Large intestine (tissue), 3 donors: ENCODE measurements at regions not wholly inside any gene's neighbourhood (a gene's known extent, or its start where the extent isn't known, plus 50 kb on each side); places are given as distances from the start of the nearest gene placed in this dataset.

Experiments
- DNase-seq, 2 donors: peaks; one replicate each; pipeline versions ENCODE4 v3.0.0 to v3.0.0-alpha.2; 2013
- H3K27ac ChIP-seq: one replicate; pipeline ENCODE4 v1.5.1; 2013; ENCODE audit warnings: low read length
- H3K27me3 ChIP-seq: 2 replicates; pipeline ENCODE4 v1.6.1; 2013; ENCODE audit warnings: low read length; ENCODE audit not compliant: control insufficient read depth, insufficient read depth
- H3K36me3 ChIP-seq: 2 replicates; pipeline ENCODE4 v1.6.1; 2013; ENCODE audit warnings: low read length; ENCODE audit not compliant: control insufficient read depth, insufficient read depth
- H3K4me1 ChIP-seq: one replicate; pipeline ENCODE4 v1.6.1; 2013; ENCODE audit warnings: low read length; ENCODE audit not compliant: control insufficient read depth, insufficient read depth
- H3K4me3 ChIP-seq: one replicate; pipeline ENCODE4 v1.5.1; 2013; ENCODE audit warnings: low read length
- H3K9me3 ChIP-seq: one replicate; pipeline ENCODE4 v1.6.1; 2013; ENCODE audit warnings: mild to moderate bottlenecking, low read depth, low read length, moderate library complexity; ENCODE audit not compliant: control insufficient read depth
- WGBS: methylation state at CpG from one replicate; pipeline ENCODE4 v1.1.5; 2013; ENCODE audit warnings: low lambda C conversion rate; ENCODE audit not compliant: insufficient coverage; 5-methylcytosine and 5-hydroxymethylcytosine counted together

DNA sequence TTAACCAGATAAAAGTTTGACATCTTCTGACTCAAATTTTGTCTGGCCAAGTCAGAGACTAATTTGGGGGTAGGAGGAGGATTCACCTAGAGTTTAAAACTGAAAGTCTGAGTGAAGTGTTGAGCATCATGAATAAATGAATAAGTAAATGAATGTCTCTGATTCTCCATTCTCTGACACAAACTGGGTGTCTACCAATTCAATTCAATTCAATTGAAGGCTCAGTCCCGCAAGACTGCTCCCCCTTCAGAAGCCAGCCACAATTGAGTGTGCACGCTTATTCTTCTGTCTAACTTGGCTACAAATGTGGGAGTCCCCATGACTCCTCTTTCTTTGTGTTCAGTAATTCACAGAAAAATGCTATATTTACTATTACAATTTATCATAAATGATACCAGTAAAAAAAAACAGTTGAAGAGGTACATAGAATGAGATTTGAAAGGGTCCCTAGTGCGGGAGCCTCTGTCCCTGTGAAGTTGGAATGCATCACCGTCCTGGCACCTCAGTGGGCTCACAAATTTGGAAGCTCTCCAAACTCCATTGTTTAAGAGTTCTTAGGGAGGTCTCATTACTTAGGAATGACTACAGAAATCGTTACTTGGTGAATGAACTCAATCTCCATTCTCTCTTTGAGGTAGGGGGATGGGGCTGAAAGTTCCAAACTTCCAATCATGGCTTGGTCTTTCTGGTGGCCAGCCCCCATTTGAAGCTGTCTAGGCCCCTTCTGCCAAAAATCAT, 243.7 kb upstream of the PHYHIPL start:
- Histone ChIP-seq H3K27me3 (no peaks in the 10 kb centered on the region), H3K27ac (no peak overlapping the region), H3K4me1 (no peaks in the 10 kb centered on the region), H3K36me3 (no peaks in the 10 kb centered on the region), H3K9me3 (no peaks in the 10 kb centered on the region), H3K4me3 (no peak overlapping the region)
- WGBS = 93% methylated on average over 3 of the region's 5 CpGs
- DNase-seq = no peak

DNA sequence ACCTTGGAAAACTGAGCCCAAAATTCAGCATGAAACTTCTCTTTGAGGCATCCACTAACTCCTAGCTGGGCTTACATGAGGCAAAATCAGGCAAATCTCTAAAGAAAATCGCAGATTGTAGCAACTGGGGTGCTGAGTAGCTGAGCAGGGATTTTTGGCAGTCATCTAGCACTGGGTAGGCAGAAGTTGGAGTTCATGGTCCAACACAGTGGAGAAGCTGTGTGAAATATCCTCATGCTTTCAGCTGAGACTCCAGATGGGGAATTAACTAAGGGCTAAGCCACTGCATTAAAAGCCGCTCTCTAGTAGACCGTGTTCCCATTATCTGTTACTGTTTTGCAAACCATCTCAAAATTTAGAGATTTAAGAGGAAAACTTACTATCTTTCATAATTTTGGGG, 240.1 kb upstream of the PHYHIPL start:
- no peaks in the 10 kb centered on the region for H3K9me3 ChIP-seq
- no peaks in the 10 kb centered on the region for H3K36me3 ChIP-seq
- no peaks in the 10 kb centered on the region for H3K27me3 ChIP-seq
- no peak overlapping the region for H3K27ac ChIP-seq
- no peak for DNase-seq
- 100% methylated on average over 2 of the region's 3 CpGs for WGBS
- H3K4me1 ChIP-seq = no peaks in the 10 kb centered on the region
- no peak overlapping the region for H3K4me3 ChIP-seq

DNA sequence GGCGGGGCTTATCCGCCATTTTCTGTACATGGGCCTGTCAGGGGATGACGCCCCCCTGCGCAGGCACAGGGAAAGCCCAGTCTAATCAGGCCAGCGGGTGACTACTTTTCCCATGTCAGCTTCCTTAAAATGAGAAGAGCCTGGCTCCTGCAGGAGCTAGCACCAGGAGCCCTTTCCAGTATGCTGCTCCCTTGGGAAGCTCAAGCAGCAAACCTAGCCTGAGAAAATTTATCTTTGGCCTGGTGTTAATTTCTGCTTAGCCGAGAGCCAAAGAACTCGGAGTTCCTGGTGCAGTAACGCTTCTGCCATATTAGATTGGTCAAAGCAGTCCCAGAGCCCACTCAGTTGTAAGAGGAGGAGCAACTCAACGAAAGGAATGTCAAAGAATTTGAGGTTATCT, 239.0 kb upstream of the PHYHIPL start:
- no peaks in the 10 kb centered on the region for H3K27me3 ChIP-seq
- no peak overlapping the region for H3K27ac ChIP-seq
- no peaks in the 10 kb centered on the region for H3K9me3 ChIP-seq
- whole genome bisulfite sequencing = no CpG with 5 or more reads among the region's 9 CpGs
- H3K36me3 ChIP-seq = no peaks in the 10 kb centered on the region
- no peak for DNase-seq
- H3K4me1 ChIP-seq = no peaks in the 10 kb centered on the region
- H3K4me3 ChIP-seq = no peak overlapping the region

DNA sequence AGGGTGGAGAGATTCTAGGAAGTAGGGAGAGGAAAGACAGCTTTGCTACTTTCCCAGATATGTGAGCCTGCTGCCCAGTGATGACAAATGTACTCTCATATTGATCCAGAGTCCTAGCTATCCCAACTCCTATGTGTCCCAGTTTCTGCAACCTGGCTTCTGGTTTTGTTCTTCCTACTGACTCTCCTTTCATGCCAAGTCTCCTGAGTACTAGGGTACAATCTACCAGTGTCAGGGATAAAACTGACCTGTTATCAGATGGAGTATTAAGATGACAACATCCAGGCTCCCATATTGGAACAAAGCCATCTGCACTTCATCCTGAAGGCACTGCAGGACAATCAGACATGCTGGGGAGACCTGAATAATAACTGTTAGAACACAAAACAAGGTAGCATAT, 233.7 kb upstream of the PHYHIPL start:
- Histone ChIP-seq H3K27ac (no peak overlapping the region), H3K9me3 (no peaks in the 10 kb centered on the region), H3K36me3 (no peaks in the 10 kb centered on the region), H3K4me3 (no peak overlapping the region), H3K27me3 (no peaks in the 10 kb centered on the region), H3K4me1 (no peaks in the 10 kb centered on the region)
- no peak for DNase-seq

DNA sequence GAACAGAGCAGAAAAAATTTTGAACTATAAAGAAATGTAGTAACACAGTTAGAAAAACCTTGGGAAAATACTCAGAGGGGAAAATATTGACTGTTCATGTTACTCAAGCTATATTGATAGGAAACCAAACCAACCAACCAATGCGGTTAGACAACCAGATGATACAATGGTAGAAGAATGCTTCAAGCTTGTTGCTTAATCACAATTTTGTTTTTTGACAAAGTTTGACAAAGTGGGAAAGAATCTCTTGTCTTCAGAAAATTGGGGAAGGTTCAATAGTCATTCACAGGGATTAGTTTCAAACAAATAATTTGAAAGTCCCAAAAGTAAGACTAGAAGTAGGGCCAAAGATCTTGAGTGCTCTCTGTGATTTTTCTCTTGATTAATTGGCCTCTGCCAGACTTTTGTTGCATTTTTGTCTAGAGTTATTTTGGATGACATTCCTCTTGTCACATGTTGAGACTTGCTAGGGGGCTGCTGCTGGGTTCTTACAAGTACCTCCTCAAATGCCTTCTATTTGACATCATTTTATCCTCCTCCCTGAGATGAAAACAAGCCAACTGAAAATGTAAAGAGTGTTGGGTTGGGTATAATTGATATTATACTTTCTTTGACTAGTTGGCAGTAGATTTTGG, 233.1 kb upstream of the PHYHIPL start:
- Histone ChIP-seq H3K27me3 (no peaks in the 10 kb centered on the region), H3K4me1 (no peaks in the 10 kb centered on the region), H3K9me3 (no peaks in the 10 kb centered on the region), H3K36me3 (no peaks in the 10 kb centered on the region), H3K27ac (no peak overlapping the region), H3K4me3 (no peak overlapping the region)
- DNase-seq = no peak
- no CpG with 5 or more reads among the region's 1 CpG for WGBS

DNA sequence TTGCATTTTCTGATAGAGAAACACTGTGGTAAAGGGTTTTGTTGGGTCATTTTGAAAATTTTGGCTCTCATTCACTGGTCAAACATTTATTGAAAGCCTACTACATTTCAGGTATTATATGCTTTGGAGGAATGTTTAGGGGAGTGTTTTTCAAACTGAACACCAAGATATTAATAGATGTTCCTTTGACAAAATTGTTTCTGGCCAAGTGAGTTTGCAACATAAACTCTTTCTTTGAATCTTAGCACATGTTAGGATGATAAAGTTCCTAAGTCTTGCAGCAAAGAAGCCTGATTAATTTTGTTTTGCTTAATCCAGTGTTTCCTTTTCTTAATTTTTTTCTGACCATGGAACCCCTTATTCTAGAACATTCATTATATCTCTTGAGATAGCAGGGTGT, 232.5 kb upstream of the PHYHIPL start:
- Histone ChIP-seq H3K4me3 (no peak overlapping the region), H3K4me1 (no peaks in the 10 kb centered on the region), H3K27me3 (no peaks in the 10 kb centered on the region), H3K9me3 (no peaks in the 10 kb centered on the region), H3K36me3 (no peaks in the 10 kb centered on the region), H3K27ac (no peak overlapping the region)
- DNase-seq = no peak

DNA sequence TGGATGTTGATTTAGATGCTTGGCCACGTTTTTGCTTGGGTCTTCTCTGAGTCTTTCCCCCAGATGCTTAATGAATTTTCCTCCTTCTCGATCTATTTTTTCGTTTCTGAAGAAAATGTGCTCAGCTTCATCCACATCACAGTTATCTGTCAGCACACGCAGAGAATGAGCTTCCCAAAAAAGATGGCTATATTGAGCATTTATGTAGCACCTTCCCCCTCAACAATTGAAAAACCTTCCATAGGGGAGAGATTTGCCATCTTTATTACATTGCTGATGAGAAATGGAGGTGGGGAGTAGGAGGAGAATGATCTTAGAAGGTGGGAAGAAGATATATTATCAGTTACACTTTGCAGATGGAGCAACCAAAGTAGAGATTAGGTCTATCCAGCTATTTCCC, 228.1 kb upstream of the PHYHIPL start:
- Histone ChIP-seq H3K4me1 (no peaks in the 10 kb centered on the region), H3K27ac (no peak overlapping the region)
- 90% methylated on average over 2 of the region's 4 CpGs for WGBS

DNA sequence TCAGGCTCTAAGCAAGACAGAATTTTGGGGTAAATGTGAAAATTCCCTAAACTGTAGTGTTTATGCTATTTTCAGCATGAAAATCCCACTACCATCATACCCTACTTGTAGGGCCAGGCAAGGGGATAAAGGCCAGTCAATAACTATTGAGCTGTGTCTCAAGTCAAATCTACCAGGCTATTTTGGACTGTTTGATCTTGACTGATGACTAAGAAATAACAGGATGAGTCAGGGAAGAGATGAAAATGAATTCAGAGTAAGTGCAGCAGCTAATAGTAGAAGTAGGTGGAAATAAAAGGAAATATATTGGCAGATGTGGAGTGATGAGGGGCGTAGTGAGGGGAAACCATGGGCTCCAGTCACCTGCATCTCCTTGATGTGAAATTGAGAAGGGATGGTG, 225.8 kb upstream of the PHYHIPL start:
- no peaks in the 10 kb centered on the region for H3K27me3 ChIP-seq
- H3K27ac ChIP-seq = no peak overlapping the region
- no peaks in the 10 kb centered on the region for H3K36me3 ChIP-seq
- WGBS = 100% methylated on average over 1 of the region's 1 CpG
- no peak for DNase-seq
- no peaks in the 10 kb centered on the region for H3K9me3 ChIP-seq
- H3K4me3 ChIP-seq = no peak overlapping the region
- H3K4me1 ChIP-seq = no peaks in the 10 kb centered on the region

More for the DNA sequence above, 228.1 kb upstream of the PHYHIPL start:
- Histone ChIP-seq H3K27me3 (no peaks in the 10 kb centered on the region), H3K4me3 (no peak overlapping the region), H3K36me3 (no peaks in the 10 kb centered on the region), H3K9me3 (no peaks in the 10 kb centered on the region)
- DNase-seq = no peak

DNA sequence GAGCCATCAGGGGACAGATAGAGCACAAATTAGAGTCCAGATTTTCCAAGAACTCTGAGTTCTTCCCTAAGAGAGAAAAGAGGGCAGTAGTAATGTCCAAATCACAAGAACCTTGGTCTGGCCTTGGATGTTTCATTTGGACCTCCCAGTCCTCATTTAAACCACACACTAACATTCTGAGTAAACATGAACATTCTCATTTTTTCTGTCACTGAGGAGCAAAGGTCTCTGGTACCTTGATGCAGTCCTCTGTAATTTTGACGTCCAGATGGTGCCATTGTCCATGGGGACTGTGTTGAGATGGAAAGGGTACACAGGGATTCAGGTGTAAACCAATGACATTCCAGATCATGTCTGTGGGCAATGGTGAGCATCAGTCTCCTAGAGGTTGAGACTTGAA, 225.4 kb upstream of the PHYHIPL start:
- Histone ChIP-seq H3K4me1 (no peaks in the 10 kb centered on the region), H3K36me3 (no peaks in the 10 kb centered on the region), H3K9me3 (no peaks in the 10 kb centered on the region), H3K27me3 (no peaks in the 10 kb centered on the region), H3K4me3 (no peak overlapping the region), H3K27ac (no peak overlapping the region)
- no peak for DNase-seq
- no CpG with 5 or more reads among the region's 1 CpG for WGBS

DNA sequence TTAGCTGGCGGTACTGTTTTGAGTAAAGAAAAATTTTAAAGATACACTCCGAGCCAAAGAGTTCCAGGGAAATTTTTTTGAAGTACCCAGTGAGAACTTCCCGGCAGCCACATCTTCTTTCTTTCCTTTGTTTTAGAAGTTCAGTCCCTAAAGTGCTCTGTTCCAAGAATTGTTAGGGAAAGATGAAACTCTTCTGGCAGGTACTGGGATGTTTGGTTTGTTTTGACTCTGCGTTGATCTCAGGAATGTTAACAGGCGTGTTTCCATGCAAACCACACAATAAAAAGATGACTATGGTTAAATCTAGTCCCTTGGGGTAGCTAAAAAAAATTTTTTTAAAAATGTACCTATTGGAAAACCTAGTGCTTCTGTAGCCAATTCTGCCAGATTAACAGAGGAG, 224.7 kb upstream of the PHYHIPL start:
- H3K27ac ChIP-seq = no peak overlapping the region
- no peak for DNase-seq
- H3K36me3 ChIP-seq = no peaks in the 10 kb centered on the region
- 67% methylated on average over 3 of the region's 5 CpGs for WGBS
- H3K27me3 ChIP-seq = no peaks in the 10 kb centered on the region
- H3K4me3 ChIP-seq = no peak overlapping the region
- no peaks in the 10 kb centered on the region for H3K4me1 ChIP-seq
- no peaks in the 10 kb centered on the region for H3K9me3 ChIP-seq

DNA sequence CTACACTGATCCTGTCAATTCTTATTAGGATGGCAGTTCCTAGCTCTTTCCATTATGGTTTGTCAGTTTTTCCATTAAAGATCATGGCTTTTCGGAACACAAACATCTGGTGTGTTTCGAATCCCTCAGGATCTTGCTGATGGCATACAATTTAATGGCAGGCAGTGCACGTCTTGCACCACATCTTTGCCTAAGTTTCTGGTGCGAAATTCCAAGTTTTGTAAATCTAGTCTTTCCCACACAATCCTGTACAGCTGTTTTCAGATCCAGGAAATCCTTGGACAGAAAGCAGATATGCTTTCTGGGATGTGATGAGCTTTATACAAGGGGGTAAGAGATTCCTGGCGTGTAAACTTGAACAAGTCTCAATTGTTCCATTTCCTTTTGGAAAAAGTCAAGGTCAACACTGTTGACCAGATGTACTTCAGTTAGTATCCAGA, 224.3 kb upstream of the PHYHIPL start:
- Histone ChIP-seq H3K4me1 (no peaks in the 10 kb centered on the region), H3K27ac (no peak overlapping the region), H3K36me3 (no peaks in the 10 kb centered on the region), H3K9me3 (no peaks in the 10 kb centered on the region), H3K27me3 (no peaks in the 10 kb centered on the region), H3K4me3 (no peak overlapping the region)
- no CpG with 5 or more reads among the region's 5 CpGs for WGBS
- DNase-seq = no peak
